ENCODE measurements at regions not wholly inside any gene's neighbourhood (a gene's known extent, or its start where the extent isn't known, plus 50 kb on each side); places are given as distances from the start of the nearest gene placed in this dataset.
"Not testable (repeated sequence)": the region's sequence is repeated elsewhere in the genome, so short reads cannot be mapped to it uniquely, and the experiment has no call there.

- DNase-seq: no peak
Observed at GRCh38 chr5:14054111-14054854, 88.9 kb upstream of the TRIO start.

DNA sequence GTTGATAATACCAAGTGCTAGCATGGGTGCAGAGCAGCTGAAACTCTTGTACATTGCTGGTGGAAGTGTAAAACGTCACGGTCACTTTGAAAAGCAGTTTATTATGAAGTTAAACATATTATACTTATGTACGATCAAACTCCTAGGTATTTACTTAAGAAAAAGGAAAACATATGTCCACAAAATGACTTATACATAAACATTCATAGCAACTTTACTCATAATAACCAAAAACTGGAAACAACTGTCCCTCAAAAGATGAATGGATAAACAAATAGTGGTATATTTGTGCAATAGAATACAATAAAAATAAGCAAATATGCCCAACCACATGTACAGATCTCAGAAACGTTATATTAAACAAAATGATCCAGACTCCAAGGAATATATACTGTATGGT is 92.3 kb upstream of the TRIO start:
- DNase-seq: no peak

DNA sequence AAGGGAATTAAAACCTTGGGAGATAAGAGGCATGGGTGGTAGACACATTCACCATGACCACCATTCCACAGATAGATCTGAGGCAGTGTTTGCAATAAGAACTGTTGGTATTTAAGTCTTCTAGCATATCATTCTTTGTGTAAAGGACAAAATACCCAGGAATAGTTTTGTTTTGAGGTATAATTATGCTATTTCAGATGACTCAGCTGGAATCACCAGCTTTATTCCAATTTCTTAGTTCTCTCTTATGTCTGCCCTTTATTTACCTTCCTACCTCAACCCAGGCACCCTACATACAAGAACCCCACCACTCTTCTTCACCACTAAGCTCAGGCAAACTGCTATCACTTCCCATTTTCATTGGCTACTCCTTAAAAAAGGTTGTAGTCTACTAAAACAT is 94.7 kb upstream of the TRIO start:
- DNase-seq: no peak

DNA sequence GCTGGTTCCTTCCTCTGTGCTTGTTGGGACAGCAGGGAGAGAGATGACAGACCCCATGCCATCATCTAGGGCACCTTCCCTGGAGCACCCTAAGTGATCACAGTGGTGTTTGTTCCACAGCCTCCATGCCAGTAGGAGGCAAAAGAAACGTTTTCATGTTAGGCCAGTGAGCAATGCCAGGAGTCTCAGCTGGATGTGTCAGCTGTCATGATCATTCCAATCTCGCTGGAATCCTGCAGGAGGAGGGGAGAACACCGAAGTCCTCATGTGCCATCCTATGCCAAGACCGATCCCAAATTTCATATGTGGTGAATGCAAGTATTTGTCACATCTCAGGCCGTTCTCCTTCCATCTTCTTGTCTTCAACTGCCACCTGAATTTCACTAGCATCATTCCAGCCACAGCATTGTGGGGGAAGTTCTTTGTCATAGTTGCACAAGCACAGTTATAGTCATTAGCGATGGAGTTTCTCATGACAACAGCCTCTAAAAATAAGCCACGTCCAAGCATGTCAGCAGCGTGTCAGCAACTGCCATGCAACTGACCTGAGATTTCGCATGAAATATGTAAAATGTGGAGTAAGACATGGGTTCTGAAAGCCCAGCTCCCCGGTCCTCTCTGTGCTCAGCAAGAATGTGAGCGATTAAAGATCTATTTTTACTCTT is 97.2 kb upstream of the DNAH5 start:
- no peak for DNase-seq

GRCh38 chr5:14040542-14040941 is 96.1 kb upstream of the DNAH5 start:
- no peak for DNase-seq

DNA sequence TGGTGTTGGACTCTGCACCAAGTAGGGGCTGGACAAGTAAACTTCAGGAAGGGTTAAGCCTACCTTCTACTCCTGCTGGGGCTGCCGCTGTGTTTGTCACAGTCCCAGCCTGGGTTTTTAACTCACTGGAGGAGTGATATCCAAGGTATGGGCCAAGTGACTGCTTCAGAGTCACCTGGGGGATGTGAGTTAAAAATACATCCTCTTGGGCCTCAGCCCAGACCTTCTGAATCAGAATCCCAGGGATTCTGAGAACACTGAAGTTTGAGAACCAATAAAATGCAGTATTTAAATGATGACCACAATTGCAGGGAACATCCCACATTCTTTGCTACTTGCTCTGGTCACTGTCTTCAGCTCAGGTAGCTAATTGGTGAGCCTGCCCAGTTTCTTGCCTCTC is 95.1 kb upstream of the DNAH5 start:
- DNase-seq: no peak

DNA sequence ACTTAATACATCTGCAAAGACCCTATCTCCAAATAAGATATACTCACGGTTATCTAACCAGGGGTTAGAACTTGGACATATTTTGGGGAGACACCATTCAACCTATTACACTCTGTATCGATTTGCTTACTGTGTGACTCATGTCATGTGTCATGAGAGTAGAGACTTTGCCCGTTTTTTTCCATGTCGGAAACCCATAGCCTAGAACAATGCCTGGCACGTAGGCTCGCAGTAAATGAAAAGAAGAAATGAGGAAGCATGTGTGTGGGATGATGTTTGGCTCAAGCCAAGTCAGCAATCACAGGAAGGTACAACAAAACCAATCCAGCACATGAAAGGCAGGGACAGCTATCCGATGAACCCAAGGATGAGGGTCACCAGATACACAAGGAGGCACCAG is 94.6 kb upstream of the DNAH5 start:
- no peak for DNase-seq

- DNase-seq: no peak
Observed at GRCh38 chr5:14038341-14038959, 94.0 kb upstream of the DNAH5 start.

GRCh38 chr5:14036947-14037346 is 92.5 kb upstream of the DNAH5 start:
- no peak for DNase-seq

- DNase-seq: no peak
Observed at GRCh38 chr5:14036514-14036913, 92.0 kb upstream of the DNAH5 start.

DNA sequence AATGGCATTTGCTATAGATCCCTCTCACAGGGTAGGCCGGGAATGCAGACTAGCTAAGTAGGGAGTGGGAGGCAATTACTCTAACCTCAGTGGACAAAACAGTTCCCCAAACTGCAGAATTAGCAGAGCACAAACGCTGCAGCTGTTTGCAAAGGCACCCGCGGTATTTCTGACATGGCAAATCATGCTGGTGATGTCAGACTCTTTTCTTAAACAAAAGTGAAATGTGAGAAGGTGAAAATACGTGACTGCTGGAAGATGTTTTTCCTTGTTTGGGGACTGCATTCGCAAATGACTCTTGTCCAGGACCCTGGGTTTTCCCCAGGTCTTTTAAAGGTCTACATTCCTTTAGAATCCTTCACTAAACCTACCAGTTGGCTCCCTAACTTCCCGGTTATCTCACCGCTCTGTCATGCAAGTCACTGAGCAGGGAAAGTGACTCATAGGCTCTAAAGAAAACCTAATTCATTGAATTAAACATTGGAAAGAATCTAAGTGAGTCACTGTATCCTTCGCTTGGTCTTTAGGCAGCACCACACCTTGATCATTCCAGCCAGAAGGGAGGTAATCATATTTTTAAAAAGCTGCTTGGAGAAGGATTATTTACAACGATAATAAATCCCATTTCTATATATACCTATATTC is 91.5 kb upstream of the DNAH5 start:
- no peak for DNase-seq

DNA sequence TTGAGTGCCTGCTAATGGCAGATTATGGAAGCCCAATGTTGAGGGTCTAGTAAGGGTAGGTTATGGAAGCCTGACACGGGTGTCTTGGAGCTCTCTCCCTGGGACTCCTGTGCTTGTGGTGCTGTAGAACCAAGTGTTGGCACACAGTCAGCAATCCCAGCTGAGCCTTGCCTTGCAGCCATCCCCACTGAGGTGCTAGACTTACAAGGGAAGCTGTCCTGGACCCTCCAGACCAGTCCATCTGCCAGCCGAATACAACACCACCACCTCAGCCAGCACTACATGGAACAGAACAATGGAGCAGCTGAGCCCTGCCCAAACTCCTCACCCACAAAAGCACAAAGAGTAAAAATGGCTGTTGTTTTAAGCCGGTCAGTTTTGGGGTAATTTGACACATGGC is 90.5 kb upstream of the DNAH5 start:
- DNase-seq: no peak

GRCh38 chr5:14032918-14033317 is 88.4 kb upstream of the DNAH5 start:
- no peak for DNase-seq

DNA sequence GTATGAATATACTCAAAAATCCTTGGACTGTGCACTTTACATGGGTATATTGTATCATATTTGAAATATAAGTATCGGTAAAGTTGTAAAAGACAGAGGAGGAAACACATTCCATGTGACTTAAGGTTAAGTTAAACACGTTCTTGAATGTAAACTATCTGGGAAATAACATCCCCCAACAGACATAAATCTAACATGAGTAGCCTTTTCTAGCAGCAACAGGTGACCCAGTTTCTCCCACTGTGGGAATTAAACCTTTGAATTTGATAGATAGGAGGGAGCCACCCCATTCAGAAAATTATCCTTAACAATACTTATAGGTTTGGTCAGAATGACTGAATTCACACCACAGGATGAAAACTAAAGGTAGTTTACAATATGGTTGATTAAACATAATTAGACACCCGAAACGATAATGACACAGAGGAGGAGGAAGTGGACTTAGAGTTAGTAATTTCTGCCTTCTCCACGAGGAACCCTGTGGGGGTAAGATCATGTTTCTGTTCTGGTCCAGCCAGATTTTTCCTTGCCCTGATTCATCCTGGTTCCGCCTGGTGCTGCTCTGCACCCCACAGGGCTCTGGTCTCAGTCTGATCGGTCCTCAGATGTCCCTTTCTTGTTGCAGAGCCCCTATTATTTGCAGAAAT is 84.6 kb upstream of the DNAH5 start:
- no peak for DNase-seq

- DNase-seq: no peak
Observed at GRCh38 chr5:14028188-14028587, 83.7 kb upstream of the DNAH5 start.

GRCh38 chr5:14025569-14026286 is 81.2 kb upstream of the DNAH5 start:
- DNase-seq: no peak

- no peak for DNase-seq
Observed at GRCh38 chr5:14022971-14023370, 78.5 kb upstream of the DNAH5 start.

DNA sequence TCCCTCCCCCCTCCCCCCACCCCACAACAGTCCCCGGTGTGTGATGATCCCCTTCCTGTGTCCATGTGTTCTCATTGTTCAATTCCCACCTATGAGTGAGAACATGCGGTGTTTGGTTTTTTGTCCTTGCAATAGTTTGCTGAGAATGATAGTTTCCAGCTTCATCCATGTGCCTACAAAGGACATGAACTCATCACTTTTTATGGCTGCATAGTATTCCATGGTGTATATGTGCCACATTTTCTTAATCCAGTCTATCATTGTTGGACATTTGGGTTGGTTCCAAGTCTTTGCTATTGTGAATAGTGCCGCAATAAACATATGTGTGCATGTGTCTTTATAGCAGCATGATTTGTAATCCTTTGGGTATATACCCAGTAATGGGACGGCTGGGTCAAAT is 76.5 kb upstream of the DNAH5 start:
- DNase-seq: not testable (repeated sequence)

DNA sequence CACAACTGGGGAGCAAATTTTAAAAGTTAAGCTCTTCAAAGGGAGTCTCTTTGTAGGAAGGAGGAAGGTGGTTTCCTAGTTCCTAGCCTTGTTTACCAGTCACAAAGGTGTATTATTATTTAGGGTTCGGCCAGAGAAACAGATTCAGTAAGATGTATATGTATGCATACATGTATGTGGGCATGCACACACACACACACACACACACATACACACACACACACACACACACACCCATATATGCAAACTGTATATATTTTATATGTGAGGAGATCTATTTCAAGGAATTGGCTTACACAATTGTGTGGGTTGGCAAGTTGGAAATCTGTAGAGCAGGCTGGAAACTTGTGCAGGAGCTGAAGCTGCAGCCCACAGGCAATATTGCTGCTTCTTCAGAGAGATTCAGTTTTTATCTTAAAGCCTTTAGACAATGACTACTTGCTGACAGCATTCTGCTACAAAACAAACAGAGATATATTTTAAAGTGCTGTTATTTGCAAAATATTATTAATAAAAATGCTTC is 75.3 kb upstream of the DNAH5 start:
- DNase-seq: no peak

DNA sequence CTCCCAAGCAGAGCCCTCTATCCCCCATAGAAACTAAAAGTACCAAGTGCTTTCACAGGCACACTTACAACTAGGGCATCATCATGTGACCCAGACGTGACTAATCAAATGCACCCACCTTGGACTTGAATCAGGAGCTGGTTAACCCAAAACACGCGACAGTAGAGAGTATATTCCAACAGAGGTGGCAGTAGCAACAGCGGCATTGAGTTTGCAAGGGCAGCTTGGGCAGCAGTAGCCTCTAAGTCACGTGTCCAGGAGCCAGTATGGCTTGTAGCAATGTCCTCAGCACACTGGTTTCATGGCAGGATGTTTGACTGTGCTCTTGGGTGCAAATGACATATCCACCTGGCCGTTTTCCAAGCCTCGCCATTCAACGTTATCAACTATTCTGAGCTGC is 73.4 kb upstream of the DNAH5 start:
- DNase-seq: no peak

GRCh38 chr5:14016549-14016948 is 72.1 kb upstream of the DNAH5 start:
- no peak for DNase-seq
